ENCODE measurements at regions not wholly inside any gene's neighbourhood (a gene's known extent, or its start where the extent isn't known, plus 50 kb on each side); places are given as distances from the start of the nearest gene placed in this dataset.

DNA sequence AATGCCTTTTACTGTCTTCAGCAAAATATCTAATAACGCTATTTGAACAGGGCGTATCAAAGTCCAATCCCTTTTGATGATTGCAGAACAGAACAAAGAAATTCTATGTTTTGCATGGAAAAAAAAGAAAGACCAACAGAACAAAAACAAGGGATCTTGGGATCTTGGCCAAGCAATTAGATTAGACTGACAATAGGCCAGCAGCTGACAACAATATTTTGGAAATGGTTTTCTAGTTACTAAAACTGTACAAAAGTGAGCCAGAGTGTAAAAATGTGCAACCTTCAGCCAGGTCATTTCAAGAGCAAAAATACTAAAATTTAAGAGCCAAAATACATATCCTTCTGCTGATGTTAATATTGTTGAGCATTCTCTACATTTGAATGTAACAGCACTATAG is 716.5 kb upstream of the KCND2 start:
- TF ChIP-seq, protein P1, sequence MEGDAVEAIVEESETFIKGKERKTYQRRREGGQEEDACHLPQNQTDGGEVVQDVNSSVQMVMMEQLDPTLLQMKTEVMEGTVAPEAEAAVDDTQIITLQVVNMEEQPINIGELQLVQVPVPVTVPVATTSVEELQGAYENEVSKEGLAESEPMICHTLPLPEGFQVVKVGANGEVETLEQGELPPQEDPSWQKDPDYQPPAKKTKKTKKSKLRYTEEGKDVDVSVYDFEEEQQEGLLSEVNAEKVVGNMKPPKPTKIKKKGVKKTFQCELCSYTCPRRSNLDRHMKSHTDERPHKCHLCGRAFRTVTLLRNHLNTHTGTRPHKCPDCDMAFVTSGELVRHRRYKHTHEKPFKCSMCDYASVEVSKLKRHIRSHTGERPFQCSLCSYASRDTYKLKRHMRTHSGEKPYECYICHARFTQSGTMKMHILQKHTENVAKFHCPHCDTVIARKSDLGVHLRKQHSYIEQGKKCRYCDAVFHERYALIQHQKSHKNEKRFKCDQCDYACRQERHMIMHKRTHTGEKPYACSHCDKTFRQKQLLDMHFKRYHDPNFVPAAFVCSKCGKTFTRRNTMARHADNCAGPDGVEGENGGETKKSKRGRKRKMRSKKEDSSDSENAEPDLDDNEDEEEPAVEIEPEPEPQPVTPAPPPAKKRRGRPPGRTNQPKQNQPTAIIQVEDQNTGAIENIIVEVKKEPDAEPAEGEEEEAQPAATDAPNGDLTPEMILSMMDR (IDR thresholded peaks at IDR 0.05; ENCODE audit: insufficient read depth in 1 of 2, low read depth in 1 of 2, low read length in 1 of 2, severe bottlenecking in 1 of 2, unreplicated experiment in 1 of 2): no peak
- intact Hi-C loops (cut with micrococcal nuclease; ENCODE audit: unreplicated experiment): no loop called here
- no peaks in the 10 kb centered on the region for H3K4me1 Mint-ChIP-seq (ENCODE audit: low read depth, unreplicated experiment)
- Histone ChIP-seq H3K27me3 (replicated peaks; ENCODE audit: control insufficient read depth, insufficient read depth, low read length) (no peaks in the 10 kb centered on the region), H3K9me3 (no peaks in the 10 kb centered on the region), H3K4me3 (ENCODE audit: low read depth, low read length) (no peak overlapping the region), H3K36me3 (ENCODE audit: control insufficient read depth, insufficient read depth, low read length) (no peaks in the 10 kb centered on the region), H3K4me1 (no peaks in the 10 kb centered on the region)
- ChIA-PET CTCF (no interaction called here), POLR2A (no interaction called here)
- BruUV-seq (replicated peaks): no TSS peak
- H3K9me3 Mint-ChIP-seq (ENCODE audit: unreplicated experiment): no peaks in the 10 kb centered on the region
- no peaks in the 10 kb centered on the region for H3K36me3 Mint-ChIP-seq (ENCODE audit: insufficient read depth, unreplicated experiment)
- no peaks in the 10 kb centered on the region for H3K27me3 Mint-ChIP-seq (ENCODE audit: insufficient read depth, unreplicated experiment)
- H3K27ac Mint-ChIP-seq (ENCODE audit: unreplicated experiment): no peak overlapping the region
- no peak overlapping the region for H3K4me3 Mint-ChIP-seq (ENCODE audit: unreplicated experiment)
- no peak for DNase-seq

DNA sequence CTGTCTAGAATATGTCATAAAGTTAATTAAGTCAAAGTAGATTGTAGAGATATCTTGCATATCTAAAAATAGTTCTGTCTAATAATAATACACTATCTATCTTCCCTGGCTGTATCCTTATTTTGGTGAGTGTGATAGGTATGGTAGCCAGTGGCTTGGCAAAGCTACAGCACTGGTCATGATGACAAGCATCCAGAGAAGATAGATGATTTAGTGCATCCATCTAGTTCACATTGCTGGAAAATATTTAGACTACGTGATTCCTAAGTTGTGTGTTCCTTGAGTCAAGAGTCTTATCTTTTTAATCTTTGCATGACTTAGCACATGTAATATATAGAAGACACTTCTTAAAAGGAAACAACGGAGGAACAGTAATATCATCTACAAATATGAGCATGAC is 711.2 kb upstream of the KCND2 start:
- no peaks in the 10 kb centered on the region for H3K36me3 Mint-ChIP-seq (ENCODE audit: insufficient read depth, unreplicated experiment)
- Histone ChIP-seq H3K4me3 (ENCODE audit: low read depth, low read length) (no peak overlapping the region), H3K4me1 (no peaks in the 10 kb centered on the region), H3K36me3 (ENCODE audit: control insufficient read depth, insufficient read depth, low read length) (no peaks in the 10 kb centered on the region), H3K9me3 (no peaks in the 10 kb centered on the region), H3K27me3 (replicated peaks; ENCODE audit: control insufficient read depth, insufficient read depth, low read length) (no peaks in the 10 kb centered on the region)
- DNase-seq: no peak
- intact Hi-C loops (cut with micrococcal nuclease; ENCODE audit: unreplicated experiment): no loop called here
- H3K27ac Mint-ChIP-seq (ENCODE audit: unreplicated experiment): no peak overlapping the region
- BruUV-seq (replicated peaks): no TSS peak
- CTCF ChIA-PET: no interaction called here
- H3K4me1 Mint-ChIP-seq (ENCODE audit: low read depth, unreplicated experiment): no peaks in the 10 kb centered on the region
- no peaks in the 10 kb centered on the region for H3K9me3 Mint-ChIP-seq (ENCODE audit: unreplicated experiment)
- H3K4me3 Mint-ChIP-seq (ENCODE audit: unreplicated experiment): no peak overlapping the region
- TF ChIP-seq, protein P1 (IDR thresholded peaks at IDR 0.05; ENCODE audit: insufficient read depth in 1 of 2, low read depth in 1 of 2, low read length in 1 of 2, severe bottlenecking in 1 of 2, unreplicated experiment in 1 of 2): no peak
- POLR2A ChIA-PET: no interaction called here
- H3K27me3 Mint-ChIP-seq (ENCODE audit: insufficient read depth, unreplicated experiment): no peaks in the 10 kb centered on the region

DNA sequence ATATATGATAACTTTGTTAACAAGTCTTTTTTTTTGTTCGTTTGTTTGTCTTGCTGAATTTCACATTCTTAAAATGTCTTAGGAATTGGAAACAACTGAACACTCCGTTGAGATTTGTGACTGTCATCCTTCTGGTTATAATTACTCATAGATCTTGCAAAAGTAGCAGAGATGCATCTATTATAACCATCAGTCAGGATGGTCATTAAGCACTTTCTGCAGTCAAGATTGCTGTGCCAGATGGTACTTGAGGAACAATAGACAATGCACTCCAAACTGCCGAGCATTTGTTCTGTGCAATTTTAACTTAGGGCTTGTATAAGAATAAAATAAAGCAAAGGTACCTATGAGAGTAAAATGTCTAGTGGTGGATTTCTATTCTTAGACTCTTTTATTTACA is 710.1 kb upstream of the KCND2 start:
- DNase-seq: no peak
- Histone ChIP-seq H3K4me1 (no peaks in the 10 kb centered on the region), H3K4me3 (ENCODE audit: low read depth, low read length) (no peak overlapping the region), H3K9me3 (no peaks in the 10 kb centered on the region), H3K36me3 (ENCODE audit: control insufficient read depth, insufficient read depth, low read length) (no peaks in the 10 kb centered on the region), H3K27me3 (replicated peaks; ENCODE audit: control insufficient read depth, insufficient read depth, low read length) (no peaks in the 10 kb centered on the region)
- H3K27me3 Mint-ChIP-seq (ENCODE audit: insufficient read depth, unreplicated experiment): no peaks in the 10 kb centered on the region
- BruUV-seq (replicated peaks): no TSS peak
- H3K36me3 Mint-ChIP-seq (ENCODE audit: insufficient read depth, unreplicated experiment): no peaks in the 10 kb centered on the region
- ChIA-PET CTCF (no interaction called here), POLR2A (no interaction called here)
- no peak overlapping the region for H3K4me3 Mint-ChIP-seq (ENCODE audit: unreplicated experiment)
- TF ChIP-seq, protein P1 (IDR thresholded peaks at IDR 0.05; ENCODE audit: insufficient read depth in 1 of 2, low read depth in 1 of 2, low read length in 1 of 2, severe bottlenecking in 1 of 2, unreplicated experiment in 1 of 2): no peak
- H3K4me1 Mint-ChIP-seq (ENCODE audit: low read depth, unreplicated experiment): no peaks in the 10 kb centered on the region
- no peak overlapping the region for H3K27ac Mint-ChIP-seq (ENCODE audit: unreplicated experiment)
- H3K9me3 Mint-ChIP-seq (ENCODE audit: unreplicated experiment): no peaks in the 10 kb centered on the region
- intact Hi-C loops (cut with micrococcal nuclease; ENCODE audit: unreplicated experiment): no loop called here

Measured in Caco-2 (cell line).